CD14-positive monocyte (primary cell): ENCODE measurements at regions not wholly inside any gene's neighbourhood (a gene's known extent, or its start where the extent isn't known, plus 50 kb on each side); places are given as distances from the start of the nearest gene placed in this dataset.
"Not testable (repeated sequence)": the region's sequence is repeated elsewhere in the genome, so short reads cannot be mapped to it uniquely, and the experiment has no call there.

ENCODE experiments used
- DNase-seq, 3 donors: peaks; one replicate each; pipeline ENCODE4 v3.0.0-alpha.2; 2011 to 2022
- H2AFZ ChIP-seq: 2 replicates; pipeline ENCODE4 v1.6.0; 2012; ENCODE audit warnings: mild to moderate bottlenecking, low read depth, low read length, inconsistent platforms; ENCODE audit not compliant: insufficient read depth, poor library complexity, severe bottlenecking
- H3K27ac ChIP-seq, 2 donors: 1 replicate in 1 of 2; 2 replicates in 1 of 2; pipeline ENCODE4 v1.5.1; 2012 to 2013; ENCODE audit warnings: low read length in 2 of 2, control low read depth in 1 of 2, inconsistent platforms in 1 of 2, low read depth in 1 of 2, mild to moderate bottlenecking in 1 of 2
- H3K27me3 ChIP-seq, 2 donors: one replicate each; pipeline versions ENCODE4 v1.6.0 to v1.6.1; 2011 to 2013; ENCODE audit warnings: low read length in 2 of 2; ENCODE audit not compliant: control insufficient read depth in 2 of 2, insufficient read depth in 2 of 2
- H3K36me3 ChIP-seq, 2 donors: replicated peaks in 1 of 2; 1 replicate in 1 of 2; 2 replicates in 1 of 2; pipeline versions ENCODE4 v1.5.1 to v1.6.1; 2012 to 2013; ENCODE audit warnings: low read length in 2 of 2, control low read depth in 1 of 2, inconsistent platforms in 1 of 2, mild to moderate bottlenecking in 1 of 2; ENCODE audit not compliant: insufficient read depth in 2 of 2, control insufficient read depth in 1 of 2
- H3K4me1 ChIP-seq, 2 donors: 1 replicate in 1 of 2; 2 replicates in 1 of 2; pipeline versions ENCODE4 v1.5.1 to v1.6.1; 2012 to 2013; ENCODE audit warnings: low read length in 2 of 2, control low read depth in 1 of 2, inconsistent platforms in 1 of 2, mild to moderate bottlenecking in 1 of 2, moderate library complexity in 1 of 2; ENCODE audit not compliant: insufficient read depth in 2 of 2, control insufficient read depth in 1 of 2
- H3K4me2 ChIP-seq: replicated peaks from 2 replicates; pipeline ENCODE3; 2012; ENCODE audit warnings: low read length, moderate library complexity, mild to moderate bottlenecking; ENCODE audit not compliant: poor library complexity, severe bottlenecking; ENCODE audit errors: extremely low read depth
- H3K4me3 ChIP-seq, 3 experiments: fragments of 200-600 bp in 1 of 3; sonication (generic) in 1 of 3; replicated peaks in 1 of 3; 1 replicate in 2 of 3; 2 replicates in 1 of 3; pipeline ENCODE4 v1.5.1; 2011 to 2013; ENCODE audit warnings: low read length in 3 of 3, mild to moderate bottlenecking in 3 of 3, control low read depth in 2 of 3, low read depth in 2 of 3, inconsistent platforms in 1 of 3, moderate library complexity in 1 of 3
- H3K79me2 ChIP-seq: 2 replicates; pipeline ENCODE4 v1.6.0; 2012; ENCODE audit warnings: mild to moderate bottlenecking, control low read depth, inconsistent platforms, low read length, moderate library complexity; ENCODE audit not compliant: insufficient read depth
- H3K9ac ChIP-seq: 2 replicates; pipeline ENCODE4 v1.6.0; 2017; ENCODE audit warnings: low read length, mild to moderate bottlenecking; ENCODE audit not compliant: insufficient read depth, poor library complexity, severe bottlenecking
- H3K9me3 ChIP-seq, 2 donors: replicated peaks in 1 of 2; 1 replicate in 1 of 2; 2 replicates in 1 of 2; pipeline versions ENCODE4 v1.5.1 to v1.6.1; 2012 to 2013; ENCODE audit warnings: low read length in 2 of 2, control low read depth in 1 of 2; ENCODE audit not compliant: control insufficient read depth in 1 of 2, insufficient read depth in 1 of 2
- H4K20me1 ChIP-seq: 2 replicates; pipeline ENCODE4 v1.6.0; 2012; ENCODE audit warnings: mild to moderate bottlenecking, low read length, control low read depth, moderate library complexity; ENCODE audit not compliant: insufficient read depth
- H3K27ac Mint-ChIP-seq, 7 donors: one replicate each; pipeline ENCODE4 v1.8.0; 2020; ENCODE audit warnings: mild to moderate bottlenecking in 7 of 7, mixed read lengths in 7 of 7, moderate library complexity in 6 of 7, inconsistent platforms in 2 of 7
- H3K27me3 Mint-ChIP-seq, 3 donors: one replicate each; pipeline ENCODE4 v1.8.0; 2021 to 2022; ENCODE audit warnings: low read depth in 3 of 3, mild to moderate bottlenecking in 3 of 3, mixed read lengths in 3 of 3, moderate library complexity in 3 of 3, inconsistent platforms in 1 of 3
- H3K36me3 Mint-ChIP-seq, 2 donors: one replicate each; pipeline ENCODE4 v1.8.0; 2020; ENCODE audit warnings: mixed read lengths in 2 of 2, inconsistent platforms in 1 of 2, mild to moderate bottlenecking in 1 of 2
- H3K4me1 Mint-ChIP-seq: one replicate; pipeline ENCODE4 v1.8.0; 2020; ENCODE audit warnings: mild to moderate bottlenecking, mixed read lengths
- H3K4me3 Mint-ChIP-seq, 2 donors: one replicate each; pipeline ENCODE4 v1.8.0; 2020; ENCODE audit warnings: mild to moderate bottlenecking in 2 of 2, mixed read lengths in 2 of 2, moderate library complexity in 1 of 2
- H3K9me3 Mint-ChIP-seq, 7 donors: one replicate each; pipeline ENCODE4 v1.8.0; 2020 to 2022; ENCODE audit warnings: mixed read lengths in 7 of 7, mild to moderate bottlenecking in 6 of 7, moderate library complexity in 6 of 7, inconsistent platforms in 2 of 7
- WGBS: methylation state at CpG from one replicate; pipeline ENCODE4 v1.1.5; 2013; ENCODE audit warnings: missing lambda C conversion rate; ENCODE audit not compliant: insufficient coverage; 5-methylcytosine and 5-hydroxymethylcytosine counted together
- intact Hi-C, 2 donors: fragments of 100-400 bp; cut with micrococcal nuclease; formaldehyde crosslinking; loops; one replicate each; pipeline versions ENCODE4 v1.15.0 to v1.15.1; 2023
- TF ChIP-seq, protein P1 (sequence below): fragments of 200-600 bp; IDR thresholded peaks from one replicate; pipeline ENCODE4 v1.8.0; 2022; ENCODE audit warnings: antibody characterized with exemption, mild to moderate bottlenecking

GRCh38 chr5:92207151-92207550 is 824.0 kb upstream of the ARRDC3 start:
- H3K9me3 ChIP-seq: peaks cover 0 to 7% of the 10 kb centered on the region in 2 donors
- no peaks in the 10 kb centered on the region for H3K27me3 Mint-ChIP-seq
- H3K4me3 Mint-ChIP-seq: no peak overlapping the region
- H3K79me2 ChIP-seq: no peaks in the 10 kb centered on the region
- H3K27me3 ChIP-seq: no peaks in the 10 kb centered on the region
- no peak overlapping the region for H3K27ac ChIP-seq
- no peaks in the 10 kb centered on the region for H3K4me1 ChIP-seq
- no peak overlapping the region for H3K9ac ChIP-seq
- H3K27ac Mint-ChIP-seq: no peak overlapping the region
- TF ChIP-seq, protein P1, sequence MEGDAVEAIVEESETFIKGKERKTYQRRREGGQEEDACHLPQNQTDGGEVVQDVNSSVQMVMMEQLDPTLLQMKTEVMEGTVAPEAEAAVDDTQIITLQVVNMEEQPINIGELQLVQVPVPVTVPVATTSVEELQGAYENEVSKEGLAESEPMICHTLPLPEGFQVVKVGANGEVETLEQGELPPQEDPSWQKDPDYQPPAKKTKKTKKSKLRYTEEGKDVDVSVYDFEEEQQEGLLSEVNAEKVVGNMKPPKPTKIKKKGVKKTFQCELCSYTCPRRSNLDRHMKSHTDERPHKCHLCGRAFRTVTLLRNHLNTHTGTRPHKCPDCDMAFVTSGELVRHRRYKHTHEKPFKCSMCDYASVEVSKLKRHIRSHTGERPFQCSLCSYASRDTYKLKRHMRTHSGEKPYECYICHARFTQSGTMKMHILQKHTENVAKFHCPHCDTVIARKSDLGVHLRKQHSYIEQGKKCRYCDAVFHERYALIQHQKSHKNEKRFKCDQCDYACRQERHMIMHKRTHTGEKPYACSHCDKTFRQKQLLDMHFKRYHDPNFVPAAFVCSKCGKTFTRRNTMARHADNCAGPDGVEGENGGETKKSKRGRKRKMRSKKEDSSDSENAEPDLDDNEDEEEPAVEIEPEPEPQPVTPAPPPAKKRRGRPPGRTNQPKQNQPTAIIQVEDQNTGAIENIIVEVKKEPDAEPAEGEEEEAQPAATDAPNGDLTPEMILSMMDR: no peak
- no peaks in the 10 kb centered on the region for H3K36me3 Mint-ChIP-seq
- H3K4me2 ChIP-seq: no peak overlapping the region
- H2AFZ ChIP-seq: no peak overlapping the region
- H3K4me1 Mint-ChIP-seq: no peaks in the 10 kb centered on the region
- intact Hi-C loops: no loop called here
- H4K20me1 ChIP-seq: no peaks in the 10 kb centered on the region
- H3K9me3 Mint-ChIP-seq: peaks cover 0 to 6% (median 3%) of the 10 kb centered on the region in 7 donors
- no peaks in the 10 kb centered on the region for H3K36me3 ChIP-seq
- no peak for DNase-seq
- no CpG with 5 or more reads among the region's 2 CpGs for WGBS
- no peak overlapping the region for H3K4me3 ChIP-seq

- Mint-ChIP-seq H3K9me3 (peaks cover 0 to 6% (median 3%) of the 10 kb centered on the region in 7 donors), H3K27me3 (no peaks in the 10 kb centered on the region), H3K4me3 (no peak overlapping the region), H3K27ac (no peak overlapping the region), H3K4me1 (no peaks in the 10 kb centered on the region), H3K36me3 (no peaks in the 10 kb centered on the region)
- H2AFZ ChIP-seq: no peak overlapping the region
- H3K27ac ChIP-seq: no peak overlapping the region
- no peak for DNase-seq
- no peak overlapping the region for H3K9ac ChIP-seq
- intact Hi-C loops: no loop called here
- no peak overlapping the region for H3K4me3 ChIP-seq
- H3K79me2 ChIP-seq: no peaks in the 10 kb centered on the region
- H3K9me3 ChIP-seq: peaks cover 0 to 7% of the 10 kb centered on the region in 2 donors
- H3K4me2 ChIP-seq: no peak overlapping the region
- H3K36me3 ChIP-seq: no peaks in the 10 kb centered on the region
- H3K27me3 ChIP-seq: no peaks in the 10 kb centered on the region
- TF ChIP-seq, protein P1: no peak
- H3K4me1 ChIP-seq: no peaks in the 10 kb centered on the region
- WGBS: 85% methylated on average over 2 of the region's 5 CpGs
- no peaks in the 10 kb centered on the region for H4K20me1 ChIP-seq
These were observed 823.6 kb upstream of the ARRDC3 start for GRCh38 chr5:92206681-92207080.

DNA sequence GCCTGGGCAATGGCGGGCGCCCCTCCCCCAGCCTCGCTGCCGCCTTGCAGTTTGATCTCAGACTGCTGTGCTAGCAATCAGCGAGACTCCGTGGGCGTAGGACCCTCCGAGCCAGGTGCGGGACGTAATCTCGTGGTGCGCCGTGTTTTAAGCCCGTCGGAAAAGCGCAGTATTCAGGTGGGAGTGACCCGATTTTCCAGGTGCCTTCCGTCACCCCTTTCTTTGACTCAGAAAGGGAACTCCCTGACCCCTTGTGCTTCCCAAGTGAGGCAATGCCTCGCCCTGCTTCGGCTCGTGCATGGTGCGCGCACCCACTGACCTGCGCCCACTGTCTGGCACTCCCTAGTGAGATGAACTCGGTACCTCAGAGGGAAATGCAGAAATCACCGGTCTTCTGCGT is 815.9 kb upstream of the ARRDC3 start:
- H3K36me3 ChIP-seq, DNase-seq, H3K9me3 Mint-ChIP-seq, H3K27ac ChIP-seq, H3K27me3 ChIP-seq, H3K27me3 Mint-ChIP-seq, H3K36me3 Mint-ChIP-seq, H3K27ac Mint-ChIP-seq, H3K9ac ChIP-seq, intact Hi-C loops, H2AFZ ChIP-seq, H4K20me1 ChIP-seq, H3K4me1 Mint-ChIP-seq, H3K4me1 ChIP-seq, H3K4me2 ChIP-seq, H3K9me3 ChIP-seq, H3K4me3 Mint-ChIP-seq, H3K79me2 ChIP-seq, H3K4me3 ChIP-seq: not testable (repeated sequence)
- WGBS: 94% methylated on average over 8 of the region's 27 CpGs
